ENCODE measurements at regions not wholly inside any gene's neighbourhood (a gene's known extent, or its start where the extent isn't known, plus 50 kb on each side); places are given as distances from the start of the nearest gene placed in this dataset.

DNA sequence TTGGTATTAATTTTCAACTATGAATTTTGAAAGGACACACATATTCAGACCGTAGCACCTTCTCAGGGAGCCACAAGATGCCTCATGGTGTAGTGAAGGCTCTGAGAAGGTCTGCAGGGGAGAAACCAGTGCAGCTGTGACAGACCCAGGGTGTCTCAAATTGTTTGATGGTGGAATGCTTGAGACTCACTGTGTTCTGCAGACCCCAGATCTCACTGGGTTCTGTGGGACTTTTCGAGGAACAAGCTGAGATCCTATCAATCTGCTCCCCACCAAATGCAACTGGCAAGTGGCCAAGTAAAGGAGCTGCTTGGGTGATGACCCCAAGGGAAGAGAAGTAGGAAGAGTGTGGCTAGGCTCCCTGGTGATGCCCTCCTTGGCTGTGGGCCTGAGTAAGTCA, 130.5 kb upstream of the UNC5B start:
- no peak overlapping the region for H2AFZ ChIP-seq (ENCODE audit: low read length)
- H3K79me2 ChIP-seq (ENCODE audit: insufficient read depth, low read length): no peaks in the 10 kb centered on the region
- H3K9me3 ChIP-seq (ENCODE audit: low read length): no peaks in the 10 kb centered on the region
- H3K4me3 ChIP-seq (ENCODE audit: low read depth, low read length, poor library complexity, severe bottlenecking): no peak overlapping the region
- H4K20me1 ChIP-seq (ENCODE audit: insufficient read depth, low read length): no peaks in the 10 kb centered on the region
- no peak overlapping the region for H3K9ac ChIP-seq (ENCODE audit: low read length)
- H3K4me2 ChIP-seq (ENCODE audit: low read length): no peak overlapping the region
- H3K36me3 ChIP-seq (ENCODE audit: insufficient read depth, low read length): no peaks in the 10 kb centered on the region
- no peak overlapping the region for H3K27ac ChIP-seq (ENCODE audit: low read depth, low read length, poor library complexity, severe bottlenecking)
- H3K4me1 ChIP-seq (ENCODE audit: insufficient read depth, low read length, severe bottlenecking): no peaks in the 10 kb centered on the region
- no peaks in the 10 kb centered on the region for H3K9me2 ChIP-seq (ENCODE audit: low read depth, low read length)
- H3K27me3 ChIP-seq (ENCODE audit: insufficient read depth, low read length): no peaks in the 10 kb centered on the region
- TF ChIP-seq, protein P1, sequence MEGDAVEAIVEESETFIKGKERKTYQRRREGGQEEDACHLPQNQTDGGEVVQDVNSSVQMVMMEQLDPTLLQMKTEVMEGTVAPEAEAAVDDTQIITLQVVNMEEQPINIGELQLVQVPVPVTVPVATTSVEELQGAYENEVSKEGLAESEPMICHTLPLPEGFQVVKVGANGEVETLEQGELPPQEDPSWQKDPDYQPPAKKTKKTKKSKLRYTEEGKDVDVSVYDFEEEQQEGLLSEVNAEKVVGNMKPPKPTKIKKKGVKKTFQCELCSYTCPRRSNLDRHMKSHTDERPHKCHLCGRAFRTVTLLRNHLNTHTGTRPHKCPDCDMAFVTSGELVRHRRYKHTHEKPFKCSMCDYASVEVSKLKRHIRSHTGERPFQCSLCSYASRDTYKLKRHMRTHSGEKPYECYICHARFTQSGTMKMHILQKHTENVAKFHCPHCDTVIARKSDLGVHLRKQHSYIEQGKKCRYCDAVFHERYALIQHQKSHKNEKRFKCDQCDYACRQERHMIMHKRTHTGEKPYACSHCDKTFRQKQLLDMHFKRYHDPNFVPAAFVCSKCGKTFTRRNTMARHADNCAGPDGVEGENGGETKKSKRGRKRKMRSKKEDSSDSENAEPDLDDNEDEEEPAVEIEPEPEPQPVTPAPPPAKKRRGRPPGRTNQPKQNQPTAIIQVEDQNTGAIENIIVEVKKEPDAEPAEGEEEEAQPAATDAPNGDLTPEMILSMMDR (IDR thresholded peaks at IDR 0.05; ENCODE audit: low read length): no peak
- TF ChIP-seq EZH2 (IDR thresholded peaks at IDR 0.05; ENCODE audit: borderline replicate concordance, low read length): no peak
- no peaks in the 10 kb centered on the region for H3F3A ChIP-seq (ENCODE audit: insufficient read depth, low read length)

DNA sequence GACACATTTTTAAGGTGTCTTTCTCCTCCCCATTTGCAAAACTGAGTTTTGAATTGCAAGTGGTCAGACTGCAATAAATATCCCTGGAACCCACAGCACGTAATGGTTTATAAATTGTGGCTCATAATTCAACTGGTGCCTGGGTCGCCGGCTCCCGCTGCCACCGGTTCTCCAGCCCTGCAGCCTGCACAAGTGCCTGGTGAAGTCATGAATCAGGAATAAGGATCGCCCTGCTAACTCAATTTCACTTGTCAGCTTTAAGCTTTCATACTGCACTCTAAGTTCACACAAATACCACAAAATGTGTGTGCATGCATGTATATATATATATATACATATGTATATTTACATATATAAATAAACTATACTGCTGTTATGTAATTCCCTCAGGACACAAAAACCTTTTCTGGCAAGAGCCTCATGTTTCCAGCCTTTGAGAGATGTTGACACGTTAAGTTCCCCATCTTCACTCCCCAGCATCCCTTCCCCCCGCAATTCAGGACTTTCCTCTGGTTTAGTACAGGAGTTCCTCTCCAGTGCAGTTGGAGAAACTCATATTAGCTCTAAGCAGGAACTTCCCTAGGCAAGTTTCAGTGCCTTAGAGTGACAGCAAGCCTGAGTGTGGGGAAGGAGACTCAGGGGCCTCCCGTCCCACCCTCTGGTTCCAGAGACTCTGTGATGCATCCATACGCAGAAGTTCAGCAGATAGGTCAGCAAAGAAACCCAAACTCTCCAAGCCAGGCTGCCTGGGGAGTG, 129.2 kb upstream of the UNC5B start:
- H4K20me1 ChIP-seq (ENCODE audit: insufficient read depth, low read length): no peaks in the 10 kb centered on the region
- H3F3A ChIP-seq (ENCODE audit: insufficient read depth, low read length): no peaks in the 10 kb centered on the region
- H3K27me3 ChIP-seq (ENCODE audit: insufficient read depth, low read length): no peaks in the 10 kb centered on the region
- no peaks in the 10 kb centered on the region for H3K79me2 ChIP-seq (ENCODE audit: insufficient read depth, low read length)
- no peaks in the 10 kb centered on the region for H3K9me2 ChIP-seq (ENCODE audit: low read depth, low read length)
- no peaks in the 10 kb centered on the region for H3K9me3 ChIP-seq (ENCODE audit: low read length)
- no peak overlapping the region for H3K9ac ChIP-seq (ENCODE audit: low read length)
- no peaks in the 10 kb centered on the region for H3K36me3 ChIP-seq (ENCODE audit: insufficient read depth, low read length)
- no peak overlapping the region for H2AFZ ChIP-seq (ENCODE audit: low read length)
- TF ChIP-seq, protein P1 (IDR thresholded peaks at IDR 0.05; ENCODE audit: low read length): no peak
- TF ChIP-seq EZH2 (IDR thresholded peaks at IDR 0.05; ENCODE audit: borderline replicate concordance, low read length): no peak
- no peaks in the 10 kb centered on the region for H3K4me1 ChIP-seq (ENCODE audit: insufficient read depth, low read length, severe bottlenecking)
- H3K4me2 ChIP-seq (ENCODE audit: low read length): no peak overlapping the region
- no peak overlapping the region for H3K4me3 ChIP-seq (ENCODE audit: low read depth, low read length, poor library complexity, severe bottlenecking)
- H3K27ac ChIP-seq (ENCODE audit: low read depth, low read length, poor library complexity, severe bottlenecking): no peak overlapping the region

DNA sequence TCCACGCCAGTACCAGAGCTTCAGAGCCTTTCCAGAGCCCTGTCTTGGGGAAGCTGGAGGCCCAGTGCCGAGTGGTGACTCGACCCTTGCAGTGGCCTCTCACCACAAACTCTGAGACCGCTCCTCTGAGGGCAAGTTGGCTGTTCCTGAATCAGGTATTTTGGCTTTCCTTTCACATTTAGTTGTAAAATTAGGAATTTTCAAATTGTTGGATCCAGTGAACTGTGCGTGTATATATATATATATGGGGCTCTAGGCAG, 128.7 kb upstream of the UNC5B start:
- no peaks in the 10 kb centered on the region for H3K4me1 ChIP-seq (ENCODE audit: insufficient read depth, low read length, severe bottlenecking)
- H3K9me3 ChIP-seq (ENCODE audit: low read length): no peaks in the 10 kb centered on the region
- H3K9ac ChIP-seq (ENCODE audit: low read length): no peak overlapping the region
- no peaks in the 10 kb centered on the region for H3K9me2 ChIP-seq (ENCODE audit: low read depth, low read length)
- H3K79me2 ChIP-seq (ENCODE audit: insufficient read depth, low read length): no peaks in the 10 kb centered on the region
- TF ChIP-seq EZH2 (IDR thresholded peaks at IDR 0.05; ENCODE audit: borderline replicate concordance, low read length): no peak
- TF ChIP-seq, protein P1 (IDR thresholded peaks at IDR 0.05; ENCODE audit: low read length): no peak
- no peak overlapping the region for H2AFZ ChIP-seq (ENCODE audit: low read length)
- no peaks in the 10 kb centered on the region for H3F3A ChIP-seq (ENCODE audit: insufficient read depth, low read length)
- no peaks in the 10 kb centered on the region for H3K27me3 ChIP-seq (ENCODE audit: insufficient read depth, low read length)
- no peaks in the 10 kb centered on the region for H4K20me1 ChIP-seq (ENCODE audit: insufficient read depth, low read length)
- H3K4me3 ChIP-seq (ENCODE audit: low read depth, low read length, poor library complexity, severe bottlenecking): no peak overlapping the region
- no peak overlapping the region for H3K27ac ChIP-seq (ENCODE audit: low read depth, low read length, poor library complexity, severe bottlenecking)
- H3K4me2 ChIP-seq (ENCODE audit: low read length): no peak overlapping the region
- H3K36me3 ChIP-seq (ENCODE audit: insufficient read depth, low read length): no peaks in the 10 kb centered on the region
